ENCODE measurements at regions not wholly inside any gene's neighbourhood (a gene's known extent, or its start where the extent isn't known, plus 50 kb on each side); places are given as distances from the start of the nearest gene placed in this dataset.

DNA sequence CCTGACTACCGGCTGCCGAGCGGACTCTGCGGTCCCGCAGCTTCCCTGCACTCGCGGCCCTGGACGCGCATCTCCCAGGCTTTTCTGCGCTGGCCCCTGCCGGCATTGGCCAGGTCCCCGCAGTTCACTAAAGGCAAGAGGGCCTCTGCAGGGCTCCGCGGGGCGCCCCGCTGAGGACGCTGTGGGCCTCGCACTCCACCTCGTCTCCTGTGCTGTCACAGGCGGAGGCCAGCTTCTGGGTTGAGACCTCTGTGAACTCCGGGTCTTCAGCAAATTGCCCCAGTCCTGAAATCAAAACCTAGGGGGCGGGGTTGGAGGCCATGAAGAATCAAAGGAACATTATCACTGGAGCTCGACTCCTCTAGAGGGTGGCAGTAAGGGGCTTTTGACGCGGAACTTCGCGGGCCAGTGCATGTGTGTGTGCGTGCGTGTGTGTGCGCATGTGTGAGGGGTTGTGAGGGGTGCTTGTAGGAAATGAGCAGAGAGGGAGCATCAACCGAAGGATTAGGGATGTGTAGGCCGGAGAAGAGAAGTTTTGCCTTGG lies 68.5 kb upstream of the CAPRIN2 start:
- peak overlapping the region; percentile 47 for H3K4me3 ChIP-seq (ENCODE audit: low read length)
- TF ChIP-seq, protein P1, sequence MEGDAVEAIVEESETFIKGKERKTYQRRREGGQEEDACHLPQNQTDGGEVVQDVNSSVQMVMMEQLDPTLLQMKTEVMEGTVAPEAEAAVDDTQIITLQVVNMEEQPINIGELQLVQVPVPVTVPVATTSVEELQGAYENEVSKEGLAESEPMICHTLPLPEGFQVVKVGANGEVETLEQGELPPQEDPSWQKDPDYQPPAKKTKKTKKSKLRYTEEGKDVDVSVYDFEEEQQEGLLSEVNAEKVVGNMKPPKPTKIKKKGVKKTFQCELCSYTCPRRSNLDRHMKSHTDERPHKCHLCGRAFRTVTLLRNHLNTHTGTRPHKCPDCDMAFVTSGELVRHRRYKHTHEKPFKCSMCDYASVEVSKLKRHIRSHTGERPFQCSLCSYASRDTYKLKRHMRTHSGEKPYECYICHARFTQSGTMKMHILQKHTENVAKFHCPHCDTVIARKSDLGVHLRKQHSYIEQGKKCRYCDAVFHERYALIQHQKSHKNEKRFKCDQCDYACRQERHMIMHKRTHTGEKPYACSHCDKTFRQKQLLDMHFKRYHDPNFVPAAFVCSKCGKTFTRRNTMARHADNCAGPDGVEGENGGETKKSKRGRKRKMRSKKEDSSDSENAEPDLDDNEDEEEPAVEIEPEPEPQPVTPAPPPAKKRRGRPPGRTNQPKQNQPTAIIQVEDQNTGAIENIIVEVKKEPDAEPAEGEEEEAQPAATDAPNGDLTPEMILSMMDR (conservative IDR thresholded peaks at IDR 0.05; ENCODE audit: low read depth, low read length) = peak; percentile 55
- DNase-seq (ENCODE audit: low read depth) = no peak

DNA sequence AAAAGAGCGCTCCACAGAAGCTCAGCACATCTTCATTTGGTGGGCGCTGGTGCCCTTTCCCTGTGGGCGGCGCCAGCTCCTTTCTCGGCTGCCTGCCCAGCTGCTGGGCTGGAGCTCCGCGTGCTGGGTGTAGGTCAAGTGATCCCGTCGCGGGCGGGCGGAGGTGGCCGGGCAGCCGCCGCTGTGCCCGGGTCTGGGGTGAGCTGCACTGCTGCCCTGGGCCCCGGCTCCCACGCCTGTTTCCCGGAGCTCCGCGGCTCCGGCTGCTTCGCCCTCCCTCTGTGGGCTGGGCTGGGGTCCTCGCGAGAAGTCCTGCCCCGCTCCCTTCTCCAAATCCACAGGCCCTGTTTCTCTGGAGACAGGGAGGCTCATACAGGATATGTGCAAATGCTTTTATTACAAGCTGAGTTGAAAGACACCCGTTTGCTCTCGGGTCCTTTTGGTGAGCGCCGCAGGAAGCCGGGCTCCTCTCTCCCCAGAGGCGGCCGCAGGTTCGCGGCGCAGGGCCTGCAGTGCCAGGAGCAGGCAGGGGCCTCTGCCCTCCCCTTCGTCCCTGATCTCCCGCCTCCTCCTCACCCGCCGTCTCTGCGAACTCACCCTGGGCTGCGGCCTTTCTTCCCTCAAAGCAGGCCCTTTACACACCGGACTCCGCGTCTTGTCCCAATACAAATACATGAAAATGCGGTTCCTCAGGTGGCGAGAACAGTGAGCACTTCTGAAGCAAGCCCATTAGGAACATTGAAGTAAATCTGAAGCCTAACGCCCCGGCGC lies 67.8 kb upstream of the CAPRIN2 start:
- DNase-seq (ENCODE audit: low read depth) = no peak
- peak overlapping the region; percentile 47 for H3K4me3 ChIP-seq (ENCODE audit: low read length)
- TF ChIP-seq, protein P1 (conservative IDR thresholded peaks at IDR 0.05; ENCODE audit: low read depth, low read length) = peak; percentile 17

DNA sequence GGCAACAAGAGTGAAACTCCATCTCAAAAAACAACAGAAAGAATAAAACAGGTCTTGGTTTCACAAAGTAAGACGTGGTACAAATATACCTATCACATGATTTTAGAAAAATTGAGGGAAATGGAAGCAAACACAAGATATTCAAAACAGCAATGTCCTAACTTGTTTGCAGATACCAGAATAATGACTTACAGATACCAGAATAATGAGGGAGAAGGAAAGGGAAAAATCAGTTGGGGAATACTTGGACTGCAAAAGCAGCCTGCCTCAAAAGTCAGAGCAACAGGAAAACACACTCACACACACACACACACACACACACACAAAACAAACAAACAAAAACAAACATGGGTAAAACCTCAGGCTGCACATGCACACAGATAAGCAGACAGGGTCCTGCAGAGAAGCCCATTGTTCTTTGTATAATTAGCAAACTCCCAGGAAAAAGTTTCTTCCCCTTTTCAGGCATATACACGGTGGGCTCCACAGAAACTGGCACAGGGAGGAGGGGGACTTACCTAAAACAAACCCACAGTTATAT lies 65.7 kb upstream of the CAPRIN2 start:
- no peak overlapping the region for H3K4me3 ChIP-seq (ENCODE audit: low read length)
- TF ChIP-seq, protein P1 (conservative IDR thresholded peaks at IDR 0.05; ENCODE audit: low read depth, low read length) = no peak

DNA sequence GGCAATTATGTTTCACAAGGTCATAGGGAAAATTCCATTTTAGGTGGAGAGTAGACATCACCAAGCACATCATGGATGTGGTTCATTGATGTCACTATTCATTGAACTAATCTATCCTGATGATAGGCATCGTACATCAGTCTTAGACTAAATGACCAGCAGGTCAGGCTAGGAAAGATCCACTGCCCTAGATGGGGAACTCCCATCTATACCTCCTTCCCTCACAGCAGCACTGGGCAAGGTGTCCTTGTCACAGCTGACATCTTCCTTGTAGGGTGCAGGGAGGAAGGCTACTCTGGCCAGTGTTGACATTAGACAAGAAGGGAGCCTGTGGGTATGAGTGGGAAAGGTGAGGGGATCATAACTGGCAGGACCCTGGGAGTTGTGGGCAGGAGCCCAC lies 63.8 kb upstream of the CAPRIN2 start:
- no peak overlapping the region for H3K4me3 ChIP-seq (ENCODE audit: low read length)
- DNase-seq (ENCODE audit: low read depth) = no peak
- TF ChIP-seq, protein P1 (conservative IDR thresholded peaks at IDR 0.05; ENCODE audit: low read depth, low read length) = no peak

More for the DNA sequence above, 65.7 kb upstream of the CAPRIN2 start:
- no peak for DNase-seq (ENCODE audit: low read depth)

DNA sequence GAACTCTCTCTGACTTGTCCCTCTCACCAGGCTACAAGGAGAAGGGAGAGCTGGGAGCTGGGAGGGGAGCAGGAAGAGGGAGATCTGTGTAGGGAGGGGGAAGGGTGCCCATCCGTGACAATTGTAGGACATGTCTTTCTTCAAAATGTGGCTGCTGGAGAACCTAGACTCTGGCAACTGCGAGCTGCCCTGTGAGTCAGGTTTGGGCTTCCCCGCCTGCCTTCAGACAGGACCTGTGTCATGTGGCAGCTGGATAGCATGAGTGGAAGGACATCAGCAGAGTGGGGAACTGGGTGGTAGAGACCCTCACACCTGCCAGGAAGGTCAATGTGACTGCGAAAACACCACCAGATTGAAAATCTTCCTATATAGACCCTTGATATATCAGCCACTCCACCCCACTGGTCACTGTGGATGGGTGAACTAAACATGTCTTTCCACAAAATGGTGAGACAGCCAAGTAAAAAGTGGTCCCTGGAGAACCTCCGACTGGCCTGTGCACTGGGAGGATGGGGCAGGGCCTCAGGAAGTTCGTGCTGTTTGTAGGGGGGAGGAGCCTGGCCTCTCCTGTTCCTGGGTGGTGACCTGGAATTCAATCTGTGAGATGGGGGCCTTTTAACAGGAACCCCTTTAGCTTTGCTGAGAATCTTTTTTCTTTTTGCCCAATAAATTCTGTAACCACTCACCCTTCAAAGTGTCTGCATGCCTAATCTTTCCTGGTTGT lies 62.2 kb upstream of the CAPRIN2 start:
- TF ChIP-seq, protein P1 (conservative IDR thresholded peaks at IDR 0.05; ENCODE audit: low read depth, low read length) = no peak
- no peak for DNase-seq (ENCODE audit: low read depth)
- no peak overlapping the region for H3K4me3 ChIP-seq (ENCODE audit: low read length)

DNA sequence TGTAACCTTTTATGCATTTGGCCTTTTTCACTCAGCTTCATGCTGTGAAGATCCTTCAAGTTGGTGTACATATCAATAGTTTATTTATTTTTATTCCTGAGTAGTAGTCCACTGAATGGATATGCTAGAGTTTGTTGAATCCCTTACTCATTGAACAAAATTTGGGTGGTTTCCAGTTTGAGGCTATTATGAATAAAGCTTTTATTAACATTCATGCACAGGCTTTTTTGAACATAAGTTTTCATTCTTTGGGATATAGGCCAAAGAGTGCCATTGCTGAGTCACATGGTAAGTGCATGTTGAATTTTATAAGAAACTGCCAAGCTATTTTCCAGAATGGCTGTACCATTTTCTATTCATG lies 59.5 kb upstream of the CAPRIN2 start:
- no peak for DNase-seq (ENCODE audit: low read depth)
- no peak overlapping the region for H3K4me3 ChIP-seq (ENCODE audit: low read length)
- TF ChIP-seq, protein P1 (conservative IDR thresholded peaks at IDR 0.05; ENCODE audit: low read depth, low read length) = no peak
